Ovary (tissue), 3 donors: ENCODE measurements at regions not wholly inside any gene's neighbourhood (a gene's known extent, or its start where the extent isn't known, plus 50 kb on each side); places are given as distances from the start of the nearest gene placed in this dataset.

Experiments
- CTCF ChIP-seq, 3 donors: fragments of 450-650 bp in 2 of 3; fragments of 200-600 bp in 1 of 3; IDR thresholded peaks; one replicate each; pipeline versions ENCODE4 v1.5.1 to v1.8.0; 2016 to 2022; ENCODE audit warnings: antibody characterized with exemption in 3 of 3, mild to moderate bottlenecking in 1 of 3
- EP300 ChIP-seq: sonication (generic); formaldehyde crosslinking; IDR thresholded peaks from one replicate; pipeline ENCODE4 v1.6.1; 2017; ENCODE audit warnings: antibody characterized with exemption
- donor health status: DM: no; HTN: no; CAD: no.

GRCh38 chr11:41784513-41785335, 325.3 kb upstream of the LRRC4C start:
- TF ChIP-seq EP300 (no peak), CTCF (IDR thresholded peaks at IDR 0.05) (no peak)
